ENCODE measurements at regions not wholly inside any gene's neighbourhood (a gene's known extent, or its start where the extent isn't known, plus 50 kb on each side); places are given as distances from the start of the nearest gene placed in this dataset.

GRCh38 chrX:97897998-97898397 lies 1014.3 kb downstream of the RPA4 start:
- TF ChIP-seq, protein P1, sequence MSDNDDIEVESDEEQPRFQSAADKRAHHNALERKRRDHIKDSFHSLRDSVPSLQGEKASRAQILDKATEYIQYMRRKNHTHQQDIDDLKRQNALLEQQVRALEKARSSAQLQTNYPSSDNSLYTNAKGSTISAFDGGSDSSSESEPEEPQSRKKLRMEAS (IDR thresholded peaks at IDR 0.05) = no peak
- TF ChIP-seq TAF1 (IDR thresholded peaks at IDR 0.05; ENCODE audit: low read depth) = no peak
- TF ChIP-seq REST (IDR thresholded peaks at IDR 0.05; ENCODE audit: low read depth) = no peak

Data from Ishikawa (cell line).